ENCODE measurements at regions not wholly inside any gene's neighbourhood (a gene's known extent, or its start where the extent isn't known, plus 50 kb on each side); places are given as distances from the start of the nearest gene placed in this dataset.
A peak's percentile ranks its signal among the peaks of the same experiment; 100 is the strongest.
"Not testable (repeated sequence)": the region's sequence is repeated elsewhere in the genome, so short reads cannot be mapped to it uniquely, and the experiment has no call there.

- no peak for DNase-seq (ENCODE audit: low spot score)
Observed at GRCh38 chr5:82603033-82603987, 325.2 kb upstream of the RPS23 start.

- DNase-seq (ENCODE audit: low spot score), result no peak
Observed at GRCh38 chr5:82601861-82602260, 323.7 kb upstream of the RPS23 start.

GRCh38 chr5:82601077-82601476 lies 322.9 kb upstream of the RPS23 start:
- no peak for DNase-seq (ENCODE audit: low spot score)

GRCh38 chr5:82599692-82600091 lies 321.5 kb upstream of the RPS23 start:
- DNase-seq (ENCODE audit: low spot score), result no peak

GRCh38 chr5:82599030-82599429 lies 320.9 kb upstream of the RPS23 start:
- no peak for DNase-seq (ENCODE audit: low spot score)

- DNase-seq (ENCODE audit: low spot score), result no peak
Observed at GRCh38 chr5:82597437-82597836, 319.3 kb upstream of the RPS23 start.

GRCh38 chr5:82596451-82596850 lies 318.3 kb upstream of the RPS23 start:
- DNase-seq (ENCODE audit: low spot score), result no peak

GRCh38 chr5:82595113-82595512 lies 317.0 kb upstream of the RPS23 start:
- DNase-seq (ENCODE audit: low spot score), result no peak

GRCh38 chr5:82594097-82594496 lies 315.9 kb upstream of the RPS23 start:
- no peak for DNase-seq (ENCODE audit: low spot score)

- no peak for DNase-seq (ENCODE audit: low spot score)
Observed at GRCh38 chr5:82593481-82593880, 315.3 kb upstream of the RPS23 start.

- no peak for DNase-seq (ENCODE audit: low spot score)
Observed at GRCh38 chr5:82591021-82591515, 312.9 kb upstream of the RPS23 start.

- DNase-seq (ENCODE audit: low spot score), result no peak
Observed at GRCh38 chr5:82590112-82590511, 312.0 kb upstream of the RPS23 start.

GRCh38 chr5:82586661-82587310 lies 308.6 kb upstream of the RPS23 start:
- DNase-seq (ENCODE audit: low spot score), result no peak

GRCh38 chr5:82586181-82586580 lies 308.0 kb upstream of the RPS23 start:
- DNase-seq (ENCODE audit: low spot score), result no peak

GRCh38 chr5:82584631-82585030 lies 306.5 kb upstream of the RPS23 start:
- peak; percentile 54 for DNase-seq (ENCODE audit: low spot score)

- DNase-seq (ENCODE audit: low spot score), result not testable (repeated sequence)
Observed at GRCh38 chr5:82583331-82583730, 305.2 kb upstream of the RPS23 start.

- no peak for DNase-seq (ENCODE audit: low spot score)
Observed at GRCh38 chr5:82564963-82565362, 286.8 kb upstream of the RPS23 start.

GRCh38 chr5:82563745-82564144 lies 285.6 kb upstream of the RPS23 start:
- no peak for DNase-seq (ENCODE audit: low spot score)

GRCh38 chr5:82562696-82563240 lies 284.6 kb upstream of the RPS23 start:
- DNase-seq (ENCODE audit: low spot score), result no peak

GRCh38 chr5:82561797-82562196 lies 283.6 kb upstream of the RPS23 start:
- no peak for DNase-seq (ENCODE audit: low spot score)

GRCh38 chr5:82560969-82561368 lies 282.8 kb upstream of the RPS23 start:
- DNase-seq (ENCODE audit: low spot score), result no peak

GRCh38 chr5:82560561-82560960 lies 282.4 kb upstream of the RPS23 start:
- no peak for DNase-seq (ENCODE audit: low spot score)

- no peak for DNase-seq (ENCODE audit: low spot score)
Observed at GRCh38 chr5:82551840-82552385, 273.8 kb upstream of the RPS23 start.

Measured in Ammon's horn (tissue), 1 donor.